Liver (tissue), 8 donors: ENCODE measurements at regions not wholly inside any gene's neighbourhood (a gene's known extent, or its start where the extent isn't known, plus 50 kb on each side); places are given as distances from the start of the nearest gene placed in this dataset.

Experiments used
- DNase-seq: peaks from one replicate; pipeline ENCODE4 v3.0.0-alpha.2; 2017; ENCODE audit warnings: low spot score
- H3K27ac ChIP-seq, 2 donors: one replicate each; pipeline ENCODE4 v1.7.0; 2013; ENCODE audit warnings: inconsistent platforms in 2 of 2, low read length in 2 of 2, control low read depth in 1 of 2, low read depth in 1 of 2, mild to moderate bottlenecking in 1 of 2
- H3K27me3 ChIP-seq, 4 donors: one replicate each; pipeline versions ENCODE4 v1.6.1 to v1.7.0; 2013; ENCODE audit warnings: low read length in 3 of 4, inconsistent platforms in 1 of 4, mild to moderate bottlenecking in 1 of 4, moderate library complexity in 1 of 4; ENCODE audit not compliant: control insufficient read depth in 4 of 4, insufficient read depth in 4 of 4
- H3K36me3 ChIP-seq, 4 donors: one replicate each; pipeline versions ENCODE4 v1.6.1 to v1.7.0; 2013; ENCODE audit warnings: low read length in 3 of 4, mild to moderate bottlenecking in 3 of 4, low read depth in 1 of 4, moderate library complexity in 1 of 4; ENCODE audit not compliant: control insufficient read depth in 4 of 4, insufficient read depth in 3 of 4
- H3K4me1 ChIP-seq, 4 donors: one replicate each; pipeline versions ENCODE4 v1.6.1 to v1.7.0; 2013; ENCODE audit warnings: low read length in 3 of 4, mild to moderate bottlenecking in 3 of 4, moderate library complexity in 1 of 4; ENCODE audit not compliant: control insufficient read depth in 4 of 4, insufficient read depth in 4 of 4
- H3K4me3 ChIP-seq, 3 donors: one replicate each; pipeline versions ENCODE4 v1.6.1 to v1.7.0; 2013; ENCODE audit warnings: low read length in 3 of 3, control low read depth in 1 of 3, low read depth in 1 of 3, mild to moderate bottlenecking in 1 of 3
- H3K9ac ChIP-seq, 2 donors: one replicate each; pipeline ENCODE4 v1.7.0; 2013; ENCODE audit warnings: low read length in 2 of 2, mild to moderate bottlenecking in 2 of 2, moderate library complexity in 2 of 2, control low read depth in 1 of 2, low read depth in 1 of 2
- H3K9me3 ChIP-seq, 4 donors: one replicate each; pipeline versions ENCODE4 v1.6.1 to v1.7.0; 2013; ENCODE audit warnings: low read length in 3 of 4; ENCODE audit not compliant: control insufficient read depth in 4 of 4
- ATF3 ChIP-seq: IDR thresholded peaks from 2 replicates; pipeline ENCODE4 v1.6.1; 2016; ENCODE audit warnings: antibody characterized with exemption
- CTCF ChIP-seq: fragments of 150-350 bp; IDR thresholded peaks from 2 replicates; pipeline ENCODE4 v1.5.1; 2017; ENCODE audit warnings: improper control_type of control experiment, low read depth, low read length; ENCODE audit not compliant: missing input control
- EGR1 ChIP-seq, 2 donors: IDR thresholded peaks; 2 replicates each; pipeline ENCODE4 v1.6.1; 2016 to 2018; ENCODE audit warnings: antibody characterized with exemption in 2 of 2, low read depth in 2 of 2
- FOXA1 ChIP-seq: IDR thresholded peaks from 2 replicates; pipeline ENCODE4 v1.6.1; 2016; ENCODE audit warnings: antibody characterized with exemption
- FOXA2 ChIP-seq: IDR thresholded peaks from 2 replicates; pipeline ENCODE4 v1.6.1; 2016; ENCODE audit warnings: antibody characterized with exemption
- GABPA ChIP-seq, 2 donors: IDR thresholded peaks in 1 of 2; conservative IDR thresholded peaks in 1 of 2; 2 replicates each; pipeline ENCODE4 v1.6.1; 2016; ENCODE audit warnings: antibody characterized with exemption in 2 of 2, mild to moderate bottlenecking in 1 of 2, moderate library complexity in 1 of 2
- HNF4G ChIP-seq: IDR thresholded peaks from 2 replicates; pipeline ENCODE4 v1.6.1; 2016; ENCODE audit warnings: antibody characterized with exemption
- JUND ChIP-seq, 2 donors: IDR thresholded peaks; 2 replicates each; pipeline ENCODE4 v1.6.1; 2016; ENCODE audit warnings: antibody characterized with exemption in 2 of 2
- MAX ChIP-seq: IDR thresholded peaks from 2 replicates; pipeline ENCODE4 v1.6.1; 2016; ENCODE audit warnings: antibody characterized with exemption
- NR2F2 ChIP-seq: IDR thresholded peaks from 2 replicates; pipeline ENCODE4 v1.6.1; 2016; ENCODE audit warnings: antibody characterized with exemption
- RAD21 ChIP-seq, 2 donors: IDR thresholded peaks; 2 replicates each; pipeline ENCODE4 v1.6.1; 2016; ENCODE audit warnings: antibody characterized with exemption in 2 of 2, mild to moderate bottlenecking in 2 of 2
- REST ChIP-seq: IDR thresholded peaks from 2 replicates; pipeline ENCODE4 v1.6.1; 2016; ENCODE audit warnings: antibody characterized with exemption, mild to moderate bottlenecking
- RXRA ChIP-seq, 2 donors: IDR thresholded peaks; 2 replicates each; pipeline ENCODE4 v1.6.1; 2017 to 2018; ENCODE audit warnings: antibody characterized with exemption in 2 of 2, mild to moderate bottlenecking in 1 of 2
- SP1 ChIP-seq: IDR thresholded peaks from 2 replicates; pipeline ENCODE4 v1.6.1; 2018; ENCODE audit warnings: antibody characterized with exemption, mild to moderate bottlenecking
- TAF1 ChIP-seq: conservative IDR thresholded peaks from 2 replicates; pipeline ENCODE4 v1.6.1; 2016; ENCODE audit warnings: antibody characterized with exemption, mild to moderate bottlenecking
- YY1 ChIP-seq: IDR thresholded peaks from 2 replicates; pipeline ENCODE4 v1.6.1; 2016; ENCODE audit warnings: antibody characterized with exemption, mild to moderate bottlenecking
- ZBTB33 ChIP-seq: IDR thresholded peaks from 2 replicates; pipeline ENCODE4 v1.6.1; 2016; ENCODE audit warnings: antibody characterized with exemption
- WGBS: extraction: QIAGEN DNeasy Blood & Tissue Kit; methylation state at CpG from one replicate; pipeline ENCODE4 v1.1.7; 2013; 5-methylcytosine and 5-hydroxymethylcytosine counted together
- donor health status: healthy.
- donor health status: healthy.
- donor health status: healthy.
- donor health status: healthy.
- donor health status: healthy.

- no peaks in the 10 kb centered on the region for H3K27me3 ChIP-seq
- H3K9ac ChIP-seq, result no peak overlapping the region
- no peak overlapping the region for H3K4me3 ChIP-seq
- peaks cover 0 to 1% (median 0%) of the 10 kb centered on the region in 4 donors for H3K9me3 ChIP-seq
- no peak for DNase-seq
- H3K36me3 ChIP-seq, result no peaks in the 10 kb centered on the region
- no peak overlapping the region for H3K27ac ChIP-seq
- TF ChIP-seq REST (no peak), FOXA1 (no peak), JUND (IDR thresholded peaks at IDR 0.05) (no peak), RXRA (IDR thresholded peaks at IDR 0.05) (no peak), YY1 (no peak), EGR1 (IDR thresholded peaks at IDR 0.05; ENCODE audit: low read depth in 2 of 2) (no peak), SP1 (no peak), FOXA2 (no peak), MAX (no peak), HNF4G (no peak), RAD21 (IDR thresholded peaks at IDR 0.05) (no peak), TAF1 (no peak), GABPA (IDR thresholded peaks at IDR 0.05 in 1 of 2, conservative IDR thresholded peaks at IDR 0.05 in 1 of 2) (no peak)
- H3K4me1 ChIP-seq, result no peaks in the 10 kb centered on the region
These were observed 216.7 kb upstream of the ARID1B start for GRCh38 chr6:156560476-156560875.

- no peak for TF ChIP-seq NR2F2
- TF ChIP-seq GABPA (IDR thresholded peaks at IDR 0.05 in 1 of 2, conservative IDR thresholded peaks at IDR 0.05 in 1 of 2), result no peak
- no peak for TF ChIP-seq TAF1
- TF ChIP-seq ATF3, result no peak
- TF ChIP-seq ZBTB33, result no peak
- no peak for TF ChIP-seq JUND (IDR thresholded peaks at IDR 0.05)
- no peak for TF ChIP-seq FOXA2
- TF ChIP-seq CTCF, result no peak
- no peak for TF ChIP-seq FOXA1
- TF ChIP-seq YY1, result no peak
- no peaks in the 10 kb centered on the region for H3K4me1 ChIP-seq
- 71% methylated on average over 4 of the region's 4 CpGs for WGBS
- no peaks in the 10 kb centered on the region for H3K36me3 ChIP-seq
- H3K27me3 ChIP-seq, result no peaks in the 10 kb centered on the region
- H3K4me3 ChIP-seq, result no peak overlapping the region
- DNase-seq, result no peak
- H3K9ac ChIP-seq, result no peak overlapping the region
- no peak overlapping the region for H3K27ac ChIP-seq
- H3K9me3 ChIP-seq, result peaks cover 0 to 1% (median 0%) of the 10 kb centered on the region in 4 donors
These were observed 218.0 kb upstream of the ARID1B start for GRCh38 chr6:156559162-156559690.
